Spleen (tissue), 11 donors: ENCODE measurements at regions not wholly inside any gene's neighbourhood (a gene's known extent, or its start where the extent isn't known, plus 50 kb on each side); places are given as distances from the start of the nearest gene placed in this dataset.

Experiments used
- DNase-seq: peaks from one replicate; pipeline ENCODE4 v3.0.0-alpha.2; 2020
- H3K27ac ChIP-seq, 8 donors: fragments of 200-600 bp; sonication (generic) in 7 of 8; 1 replicate in 4 of 8; 2 replicates in 4 of 8; pipeline versions ENCODE4 v1.5.0 to v1.8.0; 2016 to 2021; ENCODE audit warnings: inconsistent platforms in 4 of 8, mild to moderate bottlenecking in 4 of 8, moderate library complexity in 1 of 8
- H3K27me3 ChIP-seq, 7 donors: fragments of 200-600 bp; sonication (generic) in 6 of 7; replicated peaks in 1 of 7; 1 replicate in 4 of 7; 2 replicates in 3 of 7; pipeline versions ENCODE4 v1.5.0 to v1.8.0; 2016 to 2021; ENCODE audit warnings: inconsistent platforms in 3 of 7, mild to moderate bottlenecking in 1 of 7
- H3K36me3 ChIP-seq, 6 donors: fragments of 200-600 bp; sonication (generic) in 5 of 6; 1 replicate in 4 of 6; 2 replicates in 2 of 6; pipeline versions ENCODE4 v1.5.0 to v1.8.0; 2016 to 2021; ENCODE audit warnings: inconsistent platforms in 2 of 6
- H3K4me1 ChIP-seq, 6 donors: fragments of 200-600 bp; sonication (generic) in 5 of 6; 1 replicate in 3 of 6; 2 replicates in 3 of 6; pipeline versions ENCODE4 v1.5.0 to v1.8.0; 2016 to 2021; ENCODE audit warnings: inconsistent platforms in 3 of 6
- H3K4me3 ChIP-seq, 8 donors: fragments of 200-600 bp; sonication (generic) in 7 of 8; 1 replicate in 4 of 8; 2 replicates in 4 of 8; pipeline versions ENCODE4 v1.5.0 to v1.8.0; 2016 to 2021; ENCODE audit warnings: inconsistent platforms in 4 of 8, mild to moderate bottlenecking in 4 of 8, moderate library complexity in 2 of 8
- H3K9me3 ChIP-seq, 8 donors: fragments of 200-600 bp; sonication (generic) in 7 of 8; 1 replicate in 4 of 8; 2 replicates in 4 of 8; pipeline versions ENCODE4 v1.5.0 to v1.8.0; 2016 to 2021; ENCODE audit warnings: inconsistent platforms in 4 of 8
- POLR2A ChIP-seq, 3 donors: fragments of 450-650 bp; IDR thresholded peaks; one replicate each; pipeline ENCODE4 v1.5.1; 2017; ENCODE audit warnings: antibody characterized with exemption in 3 of 3, mild to moderate bottlenecking in 1 of 3
- POLR2AphosphoS5 ChIP-seq, 3 donors: sonication (generic); formaldehyde crosslinking; IDR thresholded peaks; one replicate each; pipeline ENCODE4 v1.5.1; 2017; ENCODE audit warnings: antibody characterized with exemption in 3 of 3
- WGBS, 5 donors: extraction: QIAGEN DNeasy Blood & Tissue Kit in 3 of 5; methylation state at CpG; one replicate each; pipeline versions ENCODE4 v1.1.5 to v1.1.7; 2013 to 2018; 5-methylcytosine and 5-hydroxymethylcytosine counted together
- intact Hi-C: fragments of 100-400 bp; cut with DNase I; formaldehyde crosslinking; loops from one replicate; pipeline ENCODE4 v1.15.0; 2023; ENCODE audit warnings: low total_unique reads
- TF ChIP-seq, protein P1 (sequence below), 11 experiments: fragments of 200-600 bp in 7 of 11; fragments of 450-650 bp in 4 of 11; sonication (generic) in 4 of 11; IDR thresholded peaks in 8 of 11; conservative IDR thresholded peaks in 3 of 11; 1 replicate in 7 of 11; 2 replicates in 4 of 11; pipeline versions ENCODE4 v1.4.0 to v1.8.0; 2016 to 2021; ENCODE audit warnings: antibody characterized with exemption in 11 of 11, inconsistent platforms in 4 of 11, mild to moderate bottlenecking in 1 of 11
- donor health status: healthy with polysubstance abuse.
- donor health status: DM: no; HTN: no; CAD: no; lungs with moderate emphysema.
- donor health status: DM: no; HTN: no; CAD: no.
- donor health status: Bipolar disorder and iron deficiency.
- donor health status: healthy.
- donor health status: DM: no; HTN: no; CAD: no.
- donor health status: DM: yes; HTN: yes; CAD: no.

DNA sequence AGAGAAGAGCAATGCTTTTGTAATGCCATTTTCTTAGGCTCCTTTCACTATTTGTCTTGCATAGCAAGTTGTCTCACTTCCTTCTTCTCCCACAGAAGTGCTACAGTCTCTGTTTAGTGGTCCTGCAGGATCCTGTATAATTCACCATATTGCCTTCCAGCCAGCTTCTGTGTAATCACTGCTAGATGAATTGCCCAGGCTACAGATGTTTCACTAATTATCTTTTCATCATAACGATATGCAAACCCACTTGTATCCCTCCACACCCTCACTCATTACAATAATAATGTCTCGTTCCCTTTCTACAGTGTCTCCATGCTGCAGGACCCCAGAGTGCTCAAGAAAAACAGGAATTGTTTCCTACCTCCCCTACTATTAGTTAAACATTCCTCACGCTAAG lies 402.9 kb downstream of the TBL1XR1 start:
- DNase-seq: no peak
- no peaks in the 10 kb centered on the region for H3K9me3 ChIP-seq
- TF ChIP-seq POLR2A (IDR thresholded peaks at IDR 0.05): no peak
- TF ChIP-seq POLR2AphosphoS5 (IDR thresholded peaks at IDR 0.05): no peak
- TF ChIP-seq, protein P1, sequence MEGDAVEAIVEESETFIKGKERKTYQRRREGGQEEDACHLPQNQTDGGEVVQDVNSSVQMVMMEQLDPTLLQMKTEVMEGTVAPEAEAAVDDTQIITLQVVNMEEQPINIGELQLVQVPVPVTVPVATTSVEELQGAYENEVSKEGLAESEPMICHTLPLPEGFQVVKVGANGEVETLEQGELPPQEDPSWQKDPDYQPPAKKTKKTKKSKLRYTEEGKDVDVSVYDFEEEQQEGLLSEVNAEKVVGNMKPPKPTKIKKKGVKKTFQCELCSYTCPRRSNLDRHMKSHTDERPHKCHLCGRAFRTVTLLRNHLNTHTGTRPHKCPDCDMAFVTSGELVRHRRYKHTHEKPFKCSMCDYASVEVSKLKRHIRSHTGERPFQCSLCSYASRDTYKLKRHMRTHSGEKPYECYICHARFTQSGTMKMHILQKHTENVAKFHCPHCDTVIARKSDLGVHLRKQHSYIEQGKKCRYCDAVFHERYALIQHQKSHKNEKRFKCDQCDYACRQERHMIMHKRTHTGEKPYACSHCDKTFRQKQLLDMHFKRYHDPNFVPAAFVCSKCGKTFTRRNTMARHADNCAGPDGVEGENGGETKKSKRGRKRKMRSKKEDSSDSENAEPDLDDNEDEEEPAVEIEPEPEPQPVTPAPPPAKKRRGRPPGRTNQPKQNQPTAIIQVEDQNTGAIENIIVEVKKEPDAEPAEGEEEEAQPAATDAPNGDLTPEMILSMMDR (IDR thresholded peaks at IDR 0.05 in 8 of 11, conservative IDR thresholded peaks at IDR 0.05 in 3 of 11): no peak
- intact Hi-C loops: no loop called here
- no peak overlapping the region for H3K27ac ChIP-seq
- no peak overlapping the region for H3K4me3 ChIP-seq
- no peaks in the 10 kb centered on the region for H3K4me1 ChIP-seq
- no peaks in the 10 kb centered on the region for H3K27me3 ChIP-seq
- no peaks in the 10 kb centered on the region for H3K36me3 ChIP-seq
- 80 to 90% (median 87%) methylated on average over 3 of the region's 3 CpGs for WGBS, 5 donors

DNA sequence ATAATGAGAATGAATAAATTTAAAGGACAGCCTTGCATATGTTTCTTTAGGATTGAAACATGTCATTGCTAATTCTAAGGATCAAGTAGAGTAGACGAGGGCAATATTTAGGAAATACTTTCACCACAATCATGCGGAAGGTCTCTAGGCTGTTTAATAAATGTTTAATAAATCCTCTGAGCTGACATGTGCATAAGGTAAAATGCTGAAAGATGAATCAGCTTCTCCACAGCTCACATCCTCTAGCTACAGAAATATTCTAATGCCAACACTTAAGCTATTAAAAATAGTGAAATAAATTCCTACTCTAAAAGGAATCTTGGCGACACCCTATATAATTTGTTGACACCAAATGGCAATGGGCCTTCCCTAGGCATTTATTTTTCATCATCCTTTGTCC lies 407.3 kb downstream of the TBL1XR1 start:
- Histone ChIP-seq H3K27me3 (no peaks in the 10 kb centered on the region), H3K27ac (no peak overlapping the region), H3K9me3 (no peaks in the 10 kb centered on the region), H3K4me3 (no peak overlapping the region), H3K36me3 (no peaks in the 10 kb centered on the region), H3K4me1 (no peaks in the 10 kb centered on the region)
- no peak for TF ChIP-seq POLR2AphosphoS5 (IDR thresholded peaks at IDR 0.05)
- TF ChIP-seq POLR2A (IDR thresholded peaks at IDR 0.05): no peak
- TF ChIP-seq, protein P1 (IDR thresholded peaks at IDR 0.05 in 8 of 11, conservative IDR thresholded peaks at IDR 0.05 in 3 of 11): no peak
- DNase-seq: no peak
- 79 to 93% (median 90%) methylated on average over 3 of the region's 3 CpGs for WGBS, 5 donors
- intact Hi-C loops: no loop called here

DNA sequence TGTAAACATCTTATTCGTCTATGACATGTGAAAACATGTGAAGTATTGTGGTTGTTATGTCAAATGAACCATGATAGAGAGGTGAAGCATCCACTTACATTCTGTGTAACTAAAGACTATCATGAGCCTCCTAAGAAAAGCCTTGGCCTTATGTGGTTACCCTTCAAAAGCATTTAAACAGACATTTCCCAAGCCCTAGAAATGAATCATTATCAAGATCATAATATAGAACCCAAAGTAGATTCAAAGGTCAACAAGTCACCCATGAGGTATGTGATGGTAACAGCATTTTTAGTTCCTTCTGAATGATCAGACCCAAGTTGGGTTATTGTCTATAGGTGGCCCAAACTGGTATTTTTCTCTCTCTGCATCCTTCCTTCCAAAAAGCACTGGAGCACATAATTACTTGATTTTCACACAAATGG lies 408.0 kb downstream of the TBL1XR1 start:
- TF ChIP-seq, protein P1 (IDR thresholded peaks at IDR 0.05 in 8 of 11, conservative IDR thresholded peaks at IDR 0.05 in 3 of 11): no peak
- no peak for TF ChIP-seq POLR2A (IDR thresholded peaks at IDR 0.05)
- no peak for TF ChIP-seq POLR2AphosphoS5 (IDR thresholded peaks at IDR 0.05)
- Histone ChIP-seq H3K4me1 (no peaks in the 10 kb centered on the region), H3K27ac (no peak overlapping the region), H3K27me3 (no peaks in the 10 kb centered on the region), H3K36me3 (no peaks in the 10 kb centered on the region), H3K9me3 (no peaks in the 10 kb centered on the region), H3K4me3 (no peak overlapping the region)
- WGBS, 5 donors: 83 to 98% (median 88%) methylated on average over 1 of the region's 1 CpG
- intact Hi-C loops: no loop called here
- DNase-seq: no peak

DNA sequence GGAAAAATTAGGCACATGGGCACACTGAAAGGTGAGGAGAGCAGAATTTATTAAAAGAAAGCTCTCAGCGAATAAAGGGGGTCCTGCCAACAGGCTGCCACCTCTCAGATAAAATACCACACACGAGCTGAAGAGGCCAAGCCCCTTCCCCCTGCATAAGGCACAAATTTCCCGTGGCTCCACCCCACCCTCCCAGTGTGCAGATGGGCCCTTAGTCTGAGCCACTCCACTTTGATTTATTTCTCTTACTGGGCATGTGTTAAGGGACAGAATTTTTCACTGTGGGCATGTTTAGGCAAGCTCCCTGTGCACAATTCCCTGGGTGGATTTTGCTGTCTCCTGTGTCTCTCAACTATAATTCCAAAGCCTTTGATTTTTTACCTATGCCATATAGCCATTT lies 409.8 kb downstream of the TBL1XR1 start:
- H3K9me3 ChIP-seq: no peaks in the 10 kb centered on the region
- WGBS, 5 donors: 67 to 83% (median 71%) methylated on average over 3 of the region's 3 CpGs
- DNase-seq: no peak
- no peaks in the 10 kb centered on the region for H3K36me3 ChIP-seq
- no peak overlapping the region for H3K27ac ChIP-seq
- H3K4me3 ChIP-seq: no peak overlapping the region
- no peaks in the 10 kb centered on the region for H3K27me3 ChIP-seq
- no peak for TF ChIP-seq POLR2A (IDR thresholded peaks at IDR 0.05)
- TF ChIP-seq, protein P1 (IDR thresholded peaks at IDR 0.05 in 8 of 11, conservative IDR thresholded peaks at IDR 0.05 in 3 of 11): no peak
- no peak for TF ChIP-seq POLR2AphosphoS5 (IDR thresholded peaks at IDR 0.05)
- intact Hi-C loops: no loop called here
- H3K4me1 ChIP-seq: no peaks in the 10 kb centered on the region
